Neural progenitor cell (in vitro differentiated cells): ENCODE measurements at regions not wholly inside any gene's neighbourhood (a gene's known extent, or its start where the extent isn't known, plus 50 kb on each side); places are given as distances from the start of the nearest gene placed in this dataset.

Experiments used
- EZH2phosphoT487 ChIP-seq: fragments of 200-600 bp; sonication (generic); IDR thresholded peaks from 2 replicates; pipeline ENCODE4 v1.6.1; 2017; ENCODE audit warnings: antibody characterized with exemption
- TF ChIP-seq, protein P1 (sequence below): fragments of 200-600 bp; sonication (generic); IDR thresholded peaks from 2 replicates; pipeline ENCODE4 v1.5.1; 2017; ENCODE audit warnings: antibody characterized with exemption, mild to moderate bottlenecking

DNA sequence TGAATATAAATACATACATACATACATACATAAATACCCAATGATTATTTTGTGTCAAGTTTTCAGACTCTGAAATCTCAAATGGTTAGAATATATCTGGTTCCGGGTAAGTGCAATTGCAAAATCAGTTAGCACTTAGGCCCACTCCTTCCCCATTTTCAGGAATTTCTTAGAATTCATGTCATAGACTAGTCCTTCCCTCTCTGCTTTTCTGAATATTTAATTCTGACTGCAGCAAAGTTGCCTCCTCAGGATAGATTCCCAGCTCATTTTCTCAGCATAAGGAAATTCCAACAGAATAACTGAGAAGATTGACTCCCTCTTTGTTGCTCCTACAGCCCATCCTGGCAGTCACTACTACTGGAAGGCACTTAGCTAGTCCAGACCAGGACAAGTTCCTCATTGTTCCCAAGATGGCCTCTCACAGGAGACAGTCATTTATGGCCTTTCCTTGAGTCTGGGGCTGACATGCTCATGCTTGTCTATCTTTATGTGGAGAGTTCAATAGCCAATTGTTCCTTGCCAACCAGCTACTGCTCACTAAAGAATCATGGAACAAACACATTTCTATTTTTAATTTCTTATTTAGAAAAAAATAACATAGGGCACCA is 142.9 kb upstream of the ITGB1 start:
- TF ChIP-seq, protein P1, sequence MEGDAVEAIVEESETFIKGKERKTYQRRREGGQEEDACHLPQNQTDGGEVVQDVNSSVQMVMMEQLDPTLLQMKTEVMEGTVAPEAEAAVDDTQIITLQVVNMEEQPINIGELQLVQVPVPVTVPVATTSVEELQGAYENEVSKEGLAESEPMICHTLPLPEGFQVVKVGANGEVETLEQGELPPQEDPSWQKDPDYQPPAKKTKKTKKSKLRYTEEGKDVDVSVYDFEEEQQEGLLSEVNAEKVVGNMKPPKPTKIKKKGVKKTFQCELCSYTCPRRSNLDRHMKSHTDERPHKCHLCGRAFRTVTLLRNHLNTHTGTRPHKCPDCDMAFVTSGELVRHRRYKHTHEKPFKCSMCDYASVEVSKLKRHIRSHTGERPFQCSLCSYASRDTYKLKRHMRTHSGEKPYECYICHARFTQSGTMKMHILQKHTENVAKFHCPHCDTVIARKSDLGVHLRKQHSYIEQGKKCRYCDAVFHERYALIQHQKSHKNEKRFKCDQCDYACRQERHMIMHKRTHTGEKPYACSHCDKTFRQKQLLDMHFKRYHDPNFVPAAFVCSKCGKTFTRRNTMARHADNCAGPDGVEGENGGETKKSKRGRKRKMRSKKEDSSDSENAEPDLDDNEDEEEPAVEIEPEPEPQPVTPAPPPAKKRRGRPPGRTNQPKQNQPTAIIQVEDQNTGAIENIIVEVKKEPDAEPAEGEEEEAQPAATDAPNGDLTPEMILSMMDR, result no peak
- no peak for TF ChIP-seq EZH2phosphoT487
